IPS-NIHi7 (cell line): ENCODE measurements at regions not wholly inside any gene's neighbourhood (a gene's known extent, or its start where the extent isn't known, plus 50 kb on each side); places are given as distances from the start of the nearest gene placed in this dataset.
A peak's percentile ranks its signal among the peaks of the same experiment; 100 is the strongest.

Experiments
- DNase-seq: peaks from one replicate; pipeline ENCODE4 v3.0.0; 2012; ENCODE audit warnings: mixed read lengths; ENCODE audit errors: extremely low spot score

GRCh38 chr2:57880446-57880845, 166.2 kb upstream of the VRK2 start:
- DNase-seq: no peak

DNA sequence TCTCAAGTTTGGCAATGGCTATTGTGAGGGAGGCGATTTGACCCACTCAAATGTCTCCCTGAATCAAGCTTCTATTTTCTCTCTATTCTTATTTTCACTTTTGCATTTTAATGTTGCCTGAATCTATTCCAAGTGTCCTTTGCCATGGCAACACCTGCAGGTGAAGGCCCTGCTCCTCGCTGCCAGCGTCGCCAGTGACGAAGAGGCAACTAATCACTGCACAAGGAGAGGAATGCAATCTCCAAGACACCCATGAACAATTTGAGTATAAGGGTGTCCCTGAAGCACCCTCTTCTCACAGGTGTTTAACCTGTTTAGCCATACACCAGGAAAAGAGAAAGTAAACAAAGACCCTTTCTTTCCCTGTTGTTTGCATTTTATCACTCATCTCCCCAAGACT, 165.6 kb upstream of the VRK2 start:
- DNase-seq: no peak

- DNase-seq: peak; percentile 15
Measured at GRCh38 chr2:57881998-57882888, 164.4 kb upstream of the VRK2 start.

GRCh38 chr2:57882895-57883515, 163.6 kb upstream of the VRK2 start:
- no peak for DNase-seq

GRCh38 chr2:57884281-57884680, 162.3 kb upstream of the VRK2 start:
- DNase-seq: no peak

DNA sequence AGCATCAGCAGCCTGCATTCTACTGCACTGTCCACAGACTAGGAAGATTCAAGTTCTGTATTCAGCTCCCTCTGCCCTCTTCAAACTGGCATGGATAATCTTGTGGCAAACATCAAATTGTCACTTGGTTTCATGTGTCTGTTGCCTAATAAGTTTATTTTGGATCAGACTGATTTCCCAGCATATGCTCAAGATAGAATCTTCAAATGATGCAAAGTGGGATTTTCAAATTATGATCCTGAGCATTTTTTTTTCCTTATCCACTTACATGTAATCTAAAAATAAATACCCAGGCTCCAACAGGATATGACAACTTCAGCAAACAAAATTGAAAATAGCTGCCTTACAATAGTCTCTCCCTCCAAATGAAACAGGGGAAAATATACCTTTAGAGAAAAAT, 160.9 kb upstream of the VRK2 start:
- DNase-seq: no peak

DNA sequence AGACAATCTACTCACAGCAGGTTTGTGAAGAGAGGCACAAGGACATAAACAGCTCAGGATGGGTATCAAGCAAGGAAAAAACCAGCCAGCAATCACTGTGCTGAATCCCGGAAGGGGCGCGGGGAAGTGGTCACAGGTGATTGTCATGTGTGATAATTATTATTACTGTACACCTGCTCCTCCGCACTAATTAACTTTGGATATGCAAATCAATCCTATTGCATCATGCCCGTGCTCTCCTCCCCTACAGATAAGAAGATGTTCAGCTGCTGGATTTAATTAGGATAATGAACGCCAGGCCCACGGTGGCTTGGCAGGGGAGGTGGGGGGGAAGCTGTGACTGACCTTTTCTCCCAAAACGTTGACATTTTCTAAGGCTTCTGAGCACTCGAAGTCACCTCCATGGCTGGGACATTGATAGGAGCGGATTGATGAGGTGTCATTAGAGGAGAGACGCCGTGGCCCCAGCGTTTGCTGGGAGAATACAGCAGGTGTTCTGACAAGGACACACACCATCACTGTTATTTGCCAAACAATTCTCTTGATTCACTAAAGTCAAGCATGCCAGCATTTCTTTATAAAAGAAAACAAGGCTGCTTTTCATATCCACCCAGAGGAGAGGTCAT, 160.3 kb upstream of the VRK2 start:
- no peak for DNase-seq

DNA sequence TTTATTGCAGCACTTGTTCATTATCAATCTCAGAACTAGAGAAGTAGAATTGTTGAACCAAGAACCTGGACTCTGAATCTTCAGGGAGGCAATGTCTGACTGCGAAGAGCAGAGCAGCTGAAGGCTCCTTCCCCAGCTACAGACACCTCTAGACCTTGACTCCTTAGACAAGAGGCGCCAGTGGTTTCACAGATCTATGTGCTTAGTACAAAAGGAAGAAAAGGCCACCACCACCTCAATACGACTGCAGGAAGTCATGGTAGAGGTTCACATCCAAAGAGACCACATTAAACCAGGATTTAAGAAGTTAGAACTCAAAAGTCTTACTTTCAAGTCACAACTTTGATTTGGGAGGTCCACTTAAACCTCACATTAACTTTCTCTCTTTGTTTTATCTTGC, 158.1 kb upstream of the VRK2 start:
- DNase-seq: no peak

DNA sequence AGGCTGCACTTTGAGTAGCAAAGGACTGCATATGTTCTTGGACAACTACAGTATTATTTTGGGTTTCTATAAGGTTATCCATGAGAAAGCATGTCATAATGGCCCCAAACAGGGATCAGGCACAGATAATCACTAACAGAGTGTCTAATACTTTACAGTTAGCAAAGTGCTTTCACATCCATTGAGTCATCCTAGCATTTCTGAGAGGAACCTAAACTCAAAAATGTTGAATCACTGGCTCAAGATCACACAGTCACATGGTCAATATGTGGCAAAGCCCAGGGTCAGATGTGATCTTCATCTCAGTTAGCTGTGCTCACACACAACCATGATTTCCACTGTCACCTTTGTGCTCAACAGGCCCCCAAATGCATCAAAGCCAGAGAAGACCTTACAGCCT, 156.1 kb upstream of the VRK2 start:
- no peak for DNase-seq

- no peak for DNase-seq
Measured at GRCh38 chr2:57891086-57891712, 155.4 kb upstream of the VRK2 start.

GRCh38 chr2:57892920-57893319, 153.7 kb upstream of the VRK2 start:
- no peak for DNase-seq

GRCh38 chr2:57893347-57893746, 153.3 kb upstream of the VRK2 start:
- no peak for DNase-seq

DNA sequence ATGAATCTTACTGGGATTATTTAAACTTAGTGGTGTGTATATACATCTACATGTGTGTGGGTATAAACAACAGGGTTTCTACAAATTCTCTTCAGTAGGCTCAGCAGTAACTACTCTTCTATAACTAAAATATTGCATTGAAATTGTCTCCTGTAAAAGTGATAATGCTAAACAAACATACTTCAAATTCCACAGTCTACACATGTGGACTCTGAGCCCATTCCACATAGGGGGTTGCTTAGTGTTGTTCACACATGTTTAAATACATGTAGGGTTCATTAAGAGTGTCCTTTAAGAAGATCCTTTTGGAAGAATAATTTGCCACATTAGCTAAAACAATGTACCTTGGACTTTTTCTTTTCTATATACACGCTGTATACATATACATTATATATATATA, 152.8 kb upstream of the VRK2 start:
- DNase-seq: no peak

GRCh38 chr2:57894381-57894780, 152.2 kb upstream of the VRK2 start:
- no peak for DNase-seq

GRCh38 chr2:57897920-57898319, 148.7 kb upstream of the VRK2 start:
- DNase-seq: no peak

DNA sequence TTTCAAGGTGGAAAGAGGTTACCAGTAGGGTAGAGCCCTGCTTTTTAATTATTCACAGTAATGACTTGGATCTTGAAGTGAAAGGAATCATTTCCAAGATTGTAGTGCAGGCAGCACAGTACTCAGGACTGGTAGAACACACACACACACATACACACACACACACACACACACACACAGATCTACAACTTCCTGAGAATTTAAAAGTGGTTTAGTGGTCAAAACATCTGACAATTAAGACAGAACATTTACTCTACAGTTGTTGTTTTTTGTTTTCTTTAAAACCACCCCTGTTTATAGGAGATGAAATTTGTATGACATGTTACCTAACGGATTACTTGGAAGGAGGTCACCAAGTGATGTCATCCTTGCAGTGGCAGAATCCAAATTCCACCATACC, 146.7 kb upstream of the VRK2 start:
- no peak for DNase-seq

GRCh38 chr2:57902578-57902977, 144.0 kb upstream of the VRK2 start:
- no peak for DNase-seq

DNA sequence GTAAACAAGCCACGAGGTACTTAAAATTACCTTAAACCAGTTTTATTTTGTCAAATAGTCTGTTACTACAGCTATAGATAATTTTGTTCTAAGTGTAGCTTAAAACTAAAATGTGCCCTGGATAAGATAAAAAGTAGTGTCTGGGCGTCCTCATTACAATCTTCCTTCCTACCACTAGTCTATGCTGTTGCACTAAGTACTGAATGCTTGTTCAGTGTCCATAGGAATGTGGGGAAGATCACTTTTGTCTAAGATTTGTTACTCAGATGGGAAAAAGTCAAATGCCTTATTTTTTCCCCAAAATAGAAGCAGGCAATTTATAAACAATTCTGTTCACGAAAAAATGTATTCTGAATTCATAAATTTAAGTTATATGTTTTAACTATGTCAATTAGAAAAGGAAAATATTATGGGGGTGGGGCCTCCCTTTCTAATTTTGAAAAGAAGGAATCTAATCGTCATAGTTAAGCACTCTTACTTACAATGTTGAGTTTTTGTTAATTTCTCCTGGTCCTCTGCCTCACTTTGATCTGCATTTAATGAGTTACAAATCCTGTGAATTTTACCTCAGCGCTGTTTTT, 140.4 kb upstream of the VRK2 start:
- DNase-seq: peak; percentile 65

GRCh38 chr2:57907411-57907810, 139.2 kb upstream of the VRK2 start:
- DNase-seq: no peak

- DNase-seq: no peak
Measured at GRCh38 chr2:57908736-57909161, 137.9 kb upstream of the VRK2 start.

DNA sequence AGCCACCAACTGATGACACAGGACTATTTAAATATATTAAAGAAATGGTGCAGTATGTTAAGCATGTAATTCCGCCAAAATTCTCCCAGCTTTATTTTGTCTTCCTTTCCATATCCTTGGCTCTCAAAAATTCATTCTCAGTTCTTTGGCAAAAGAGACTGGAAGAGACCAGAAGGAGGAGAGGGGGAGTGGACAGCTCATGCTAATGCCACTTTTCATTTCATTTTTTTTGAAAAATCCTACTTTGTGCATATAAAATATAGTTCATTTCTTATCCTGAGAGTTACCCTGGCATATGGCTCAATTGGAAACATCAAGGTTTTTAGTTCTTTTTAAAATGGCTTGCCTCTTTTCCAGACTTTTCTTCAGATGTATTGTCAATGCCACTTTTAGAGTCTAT, 128.5 kb upstream of the VRK2 start:
- no peak for DNase-seq

GRCh38 chr2:57920342-57920939, 126.2 kb upstream of the VRK2 start:
- no peak for DNase-seq
